OCI-LY7 (cell line): ENCODE measurements at regions not wholly inside any gene's neighbourhood (a gene's known extent, or its start where the extent isn't known, plus 50 kb on each side); places are given as distances from the start of the nearest gene placed in this dataset.

Experiments used
- BruUV-seq: library from RNA; stranded (reverse); fragments of 400-500 nt; replicated peaks from 2 replicates; lab custom pipeline; 2021; lab: Mats Ljungman, UMichigan
- CTCF ChIA-PET: fragments of 300-600 bp; sonication (Branson Sonifier 250); formaldehyde crosslinking; loops from one replicate; lab custom pipeline; 2022; ENCODE audit warnings: antibody characterized with exemption; ENCODE audit not compliant: unreplicated experiment; lab: Charles Lee
- POLR2A ChIA-PET: fragments of 300-600 bp; sonication (Branson Sonifier 250); formaldehyde crosslinking; loops from one replicate; lab custom pipeline; 2022; ENCODE audit warnings: antibody characterized with exemption; lab: Charles Lee
- DNase-seq: peaks from one replicate; pipeline ENCODE4 v3.0.0-alpha.2; 2015; ENCODE audit warnings: low spot score
- H2AFZ ChIP-seq: fragments of 200-600 bp; sonication (generic), shearing (Covaris generic); 2 replicates; pipeline ENCODE4 v1.6.1; 2014; ENCODE audit warnings: mild to moderate bottlenecking, antibody characterized with exemption, low read length, moderate library complexity
- H3K27ac ChIP-seq: fragments of 200-600 bp; sonication (generic); 2 replicates; pipeline ENCODE4 v1.5.1; 2014; ENCODE audit warnings: mixed run types, low read depth, mild to moderate bottlenecking, moderate library complexity, low read length, inconsistent platforms; ENCODE audit not compliant: poor library complexity, severe bottlenecking
- H3K36me3 ChIP-seq: fragments of 200-600 bp; sonication (generic); 2 replicates; pipeline ENCODE4 v1.6.1; 2014; ENCODE audit warnings: mild to moderate bottlenecking, antibody characterized with exemption, low read length, moderate library complexity, mixed read lengths; ENCODE audit not compliant: insufficient read depth
- H3K4me1 ChIP-seq: fragments of 200-600 bp; sonication (generic); 2 replicates; pipeline ENCODE4 v1.5.1; 2014; ENCODE audit warnings: mild to moderate bottlenecking, low read length; ENCODE audit not compliant: insufficient read depth, poor library complexity, severe bottlenecking
- H3K4me2 ChIP-seq: fragments of 200-600 bp; sonication (generic); 2 replicates; pipeline ENCODE4 v1.6.1; 2014; ENCODE audit warnings: mild to moderate bottlenecking, low read length
- H3K4me3 ChIP-seq: fragments of 200-600 bp; sonication (generic); 2 replicates; pipeline ENCODE4 v1.5.1; 2014; ENCODE audit warnings: mild to moderate bottlenecking, low read depth, low read length; ENCODE audit not compliant: poor library complexity, severe bottlenecking
- H3K79me2 ChIP-seq: fragments of 200-600 bp; sonication (generic); 2 replicates; pipeline ENCODE4 v1.6.1; 2016; ENCODE audit warnings: low read depth, mild to moderate bottlenecking, low read length, moderate library complexity, mixed read lengths; ENCODE audit not compliant: insufficient read depth
- H3K9me2 ChIP-seq: fragments of 200-600 bp; sonication (generic); 2 replicates; pipeline ENCODE4 v1.6.1; 2016; ENCODE audit warnings: mild to moderate bottlenecking, low read length, mixed read lengths; ENCODE audit not compliant: insufficient read depth
- H3K9me3 ChIP-seq: fragments of 200-600 bp; sonication (generic); 2 replicates; pipeline ENCODE4 v1.6.1; 2014; ENCODE audit warnings: mild to moderate bottlenecking, mixed run types, low read length, mixed read lengths
- H4K20me1 ChIP-seq: fragments of 200-600 bp; sonication (generic); 2 replicates; pipeline ENCODE4 v1.6.1; 2014; ENCODE audit warnings: mild to moderate bottlenecking, antibody characterized with exemption, low read length, moderate library complexity, mixed read lengths; ENCODE audit not compliant: insufficient read depth
- CTCF ChIP-seq: fragments of 200-600 bp; sonication (generic); conservative IDR thresholded peaks from 2 replicates; pipeline ENCODE4 v1.5.1; 2014; ENCODE audit warnings: mild to moderate bottlenecking, antibody characterized with exemption, low read length, moderate library complexity, mixed read lengths
- EZH2phosphoT487 ChIP-seq: fragments of 200-600 bp; sonication (generic); IDR thresholded peaks from 2 replicates; pipeline ENCODE4 v1.6.1; 2018; ENCODE audit warnings: low read depth, borderline replicate concordance, mild to moderate bottlenecking, mixed run types, antibody characterized with exemption, low read length, moderate library complexity, mixed read lengths
- intact Hi-C: fragments of 100-400 bp; cut with micrococcal nuclease; formaldehyde crosslinking; loops from one replicate; pipeline ENCODE4 v1.10.0; 2022; ENCODE audit not compliant: unreplicated experiment

GRCh38 chr2:235320326-235320725, 173.5 kb upstream of the AGAP1 start:
- H2AFZ ChIP-seq = no peak overlapping the region
- no peak overlapping the region for H3K27ac ChIP-seq
- H4K20me1 ChIP-seq = no peaks in the 10 kb centered on the region
- no peak overlapping the region for H3K4me2 ChIP-seq
- intact Hi-C loops = no loop called here
- no peaks in the 10 kb centered on the region for H3K4me1 ChIP-seq
- DNase-seq = no peak
- no peaks in the 10 kb centered on the region for H3K9me3 ChIP-seq
- no peaks in the 10 kb centered on the region for H3K79me2 ChIP-seq
- ChIA-PET CTCF (no interaction called here), POLR2A (no interaction called here)
- no peaks in the 10 kb centered on the region for H3K36me3 ChIP-seq
- no TSS peak for BruUV-seq
- no peak for TF ChIP-seq EZH2phosphoT487
- TF ChIP-seq CTCF = no peak
- H3K4me3 ChIP-seq = no peak overlapping the region
- H3K9me2 ChIP-seq = no peaks in the 10 kb centered on the region

- Histone ChIP-seq H3K4me1 (no peaks in the 10 kb centered on the region), H3K9me2 (no peaks in the 10 kb centered on the region), H4K20me1 (no peaks in the 10 kb centered on the region), H3K79me2 (no peaks in the 10 kb centered on the region), H2AFZ (no peak overlapping the region), H3K27ac (no peak overlapping the region), H3K4me3 (no peak overlapping the region), H3K4me2 (no peak overlapping the region), H3K36me3 (no peaks in the 10 kb centered on the region), H3K9me3 (no peaks in the 10 kb centered on the region)
- intact Hi-C loops = no loop called here
- BruUV-seq = no TSS peak
- ChIA-PET CTCF (no interaction called here), POLR2A (no interaction called here)
- DNase-seq = no peak
- no peak for TF ChIP-seq EZH2phosphoT487
- TF ChIP-seq CTCF = no peak
Observed at GRCh38 chr2:235324324-235324723, 169.5 kb upstream of the AGAP1 start.

GRCh38 chr2:235325151-235325550, 168.7 kb upstream of the AGAP1 start:
- intact Hi-C loops = no loop called here
- TF ChIP-seq EZH2phosphoT487 = no peak
- TF ChIP-seq CTCF = no peak
- no peaks in the 10 kb centered on the region for H3K9me3 ChIP-seq
- H4K20me1 ChIP-seq = no peaks in the 10 kb centered on the region
- no peaks in the 10 kb centered on the region for H3K79me2 ChIP-seq
- H3K4me1 ChIP-seq = no peaks in the 10 kb centered on the region
- H3K9me2 ChIP-seq = no peaks in the 10 kb centered on the region
- ChIA-PET CTCF (no interaction called here), POLR2A (no interaction called here)
- no peaks in the 10 kb centered on the region for H3K36me3 ChIP-seq
- H3K27ac ChIP-seq = no peak overlapping the region
- no TSS peak for BruUV-seq
- H3K4me3 ChIP-seq = no peak overlapping the region
- H3K4me2 ChIP-seq = no peak overlapping the region
- DNase-seq = no peak
- H2AFZ ChIP-seq = no peak overlapping the region
